ENCODE measurements at regions not wholly inside any gene's neighbourhood (a gene's known extent, or its start where the extent isn't known, plus 50 kb on each side); places are given as distances from the start of the nearest gene placed in this dataset.

GRCh38 chr15:38085114-38085513, 150.7 kb downstream of the TMCO5A start:
- no peak for TF ChIP-seq CTCF (conservative IDR thresholded peaks at IDR 0.05; ENCODE audit: low read depth, low read length)
- TF ChIP-seq CHD1 (IDR thresholded peaks at IDR 0.05; ENCODE audit: low read depth, low read length), result no peak
- TF ChIP-seq CEBPB (IDR thresholded peaks at IDR 0.05; ENCODE audit: low read depth, low read length), result no peak
- no peak for TF ChIP-seq POLR2A (IDR thresholded peaks at IDR 0.05; ENCODE audit: low read depth, low read length)
- TF ChIP-seq MAZ (IDR thresholded peaks at IDR 0.05; ENCODE audit: borderline replicate concordance, low read depth, low read length), result no peak
- TF ChIP-seq RCOR1 (IDR thresholded peaks at IDR 0.05; ENCODE audit: insufficient replicate concordance, low read length), result no peak
- no peak for TF ChIP-seq RFX5 (IDR thresholded peaks at IDR 0.05; ENCODE audit: low read depth, low read length)
- TF ChIP-seq FOS (IDR thresholded peaks at IDR 0.05; ENCODE audit: low read depth, low read length), result no peak
- no peak for TF ChIP-seq SMC3 (IDR thresholded peaks at IDR 0.05; ENCODE audit: low read depth, low read length)
- TF ChIP-seq ELK1 (IDR thresholded peaks at IDR 0.05; ENCODE audit: borderline replicate concordance, low read depth, low read length), result no peak
- no peak for TF ChIP-seq USF2 (IDR thresholded peaks at IDR 0.05; ENCODE audit: low read depth, low read length)
- peak; percentile 24 for TF ChIP-seq MAFK (IDR thresholded peaks at IDR 0.05; ENCODE audit: low read depth, low read length)
- no peak for TF ChIP-seq RAD21 (IDR thresholded peaks at IDR 0.05; ENCODE audit: low read length)

Data from IMR-90 (cell line).